HUDEP-2 (cell line): ENCODE measurements at regions not wholly inside any gene's neighbourhood (a gene's known extent, or its start where the extent isn't known, plus 50 kb on each side); places are given as distances from the start of the nearest gene placed in this dataset.

ENCODE experiments used
- DNase-seq, 76 experiments: peaks; one replicate each; lab custom pipeline; 2025; ENCODE audit not compliant: unreplicated experiment in 76 of 76; lab: John Stamatoyannopoulos, UW

DNA sequence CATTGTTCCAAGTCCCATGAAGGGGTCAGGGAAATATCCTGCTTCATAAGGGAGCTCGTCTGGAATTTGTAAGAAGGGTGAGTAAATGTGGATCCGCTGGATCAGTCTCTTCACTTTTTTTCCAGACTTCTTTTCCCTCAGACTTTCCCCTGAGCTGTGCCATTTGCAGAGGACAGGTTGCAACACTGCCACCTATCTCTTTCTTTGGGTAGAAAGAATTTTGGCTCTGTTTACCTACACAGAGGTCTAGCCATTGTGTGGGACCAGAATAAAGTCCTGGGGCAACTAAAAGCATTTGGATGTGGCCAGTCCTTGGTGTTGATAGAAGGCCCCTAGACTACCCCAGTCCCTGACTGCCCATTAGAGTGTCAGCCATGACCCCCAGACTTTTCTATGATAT, 1146.7 kb upstream of the PRMT6 start:
- peak in 3 of 76 experiments; percentile 5 to 7 (median 6) for DNase-seq

- DNase-seq = peak in 4 of 76 experiments; percentile 1 to 31 (median 14)
Observed at GRCh38 chr1:105914403-105914802, 1142.1 kb upstream of the PRMT6 start.

DNA sequence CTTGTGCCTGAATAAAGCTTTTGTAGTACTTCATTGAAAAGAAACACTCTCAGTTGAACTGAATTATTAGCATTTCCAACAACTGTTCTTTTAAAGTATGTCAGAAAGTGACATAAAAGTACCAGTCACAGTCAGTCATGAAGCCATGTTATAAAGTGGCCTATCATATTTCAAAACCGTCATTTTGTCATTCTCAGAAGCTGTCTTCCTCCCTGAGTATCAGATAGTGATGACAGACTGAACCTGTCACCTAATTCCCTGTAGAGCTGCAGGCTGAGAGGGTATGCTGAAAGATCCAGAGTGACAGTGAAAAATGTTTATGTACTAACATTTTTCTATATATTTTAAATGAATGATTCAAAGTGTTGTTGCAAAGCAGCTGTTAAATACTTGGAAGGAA, 1121.7 kb upstream of the PRMT6 start:
- no peak for DNase-seq

- no peak for DNase-seq
Observed at GRCh38 chr1:105964879-105965278, 1091.6 kb upstream of the PRMT6 start.

- no peak for DNase-seq
Observed at GRCh38 chr1:105997516-105997915, 1059.0 kb upstream of the PRMT6 start.

- DNase-seq = no peak
Observed at GRCh38 chr1:106022312-106022902, 1034.1 kb upstream of the PRMT6 start.

DNA sequence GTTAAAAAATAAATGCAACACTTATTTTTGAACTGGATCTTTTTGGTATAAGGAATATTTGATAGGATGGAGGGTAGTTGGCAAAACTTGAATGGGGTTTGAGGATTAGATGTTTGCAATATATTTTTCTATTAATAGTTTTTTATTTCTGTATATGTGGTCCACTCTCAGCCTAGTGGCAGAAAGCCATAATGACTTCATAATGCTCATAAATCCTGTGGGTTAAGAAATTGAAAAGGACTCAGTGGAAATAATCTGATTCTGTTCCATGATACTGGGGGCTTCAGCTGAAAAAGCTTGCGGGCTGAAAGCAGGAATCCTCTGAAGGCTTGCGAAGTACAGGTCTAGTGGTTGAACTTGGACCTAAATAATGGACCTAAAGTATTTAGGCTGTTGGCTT, 1028.6 kb upstream of the PRMT6 start:
- no peak for DNase-seq

- no peak for DNase-seq
Observed at GRCh38 chr1:106037526-106037925, 1018.9 kb upstream of the PRMT6 start.

DNA sequence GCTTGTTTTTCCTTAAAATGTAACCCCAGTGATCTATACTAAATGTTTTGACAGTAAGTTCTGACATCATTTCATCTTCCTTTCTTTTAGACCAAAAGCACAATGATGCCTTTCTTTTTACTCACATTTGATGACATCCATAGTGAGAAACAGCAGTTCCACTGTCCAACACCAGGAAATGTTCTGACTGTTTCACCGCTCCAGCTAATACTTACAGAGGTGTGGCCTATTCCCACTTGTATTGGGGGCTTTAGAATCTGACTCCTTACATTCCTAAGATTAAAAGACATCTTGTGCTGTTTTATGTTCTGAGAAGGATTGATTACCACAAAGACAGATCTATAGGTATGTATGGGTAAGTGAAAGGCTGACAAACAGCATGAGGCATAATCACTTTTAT, 1018.2 kb upstream of the PRMT6 start:
- no peak for DNase-seq

DNA sequence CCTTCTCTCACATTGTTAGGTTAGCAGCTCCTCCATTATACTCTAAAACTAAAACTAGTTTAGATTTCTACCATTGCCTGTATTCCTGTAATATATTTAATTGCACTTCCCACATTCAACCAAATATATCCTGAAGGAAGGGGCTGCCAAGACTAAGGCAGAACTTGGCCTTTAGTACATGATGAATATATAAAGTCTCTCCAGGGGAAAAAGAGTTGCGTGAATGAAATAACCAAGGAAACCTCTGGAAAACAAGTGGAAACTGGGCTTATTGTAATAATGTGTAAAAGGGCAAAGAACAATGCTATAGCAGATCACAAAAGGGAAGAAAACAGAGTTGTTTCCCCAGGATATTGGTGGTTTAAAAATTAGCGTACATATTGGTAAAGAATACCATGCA, 1012.5 kb upstream of the PRMT6 start:
- DNase-seq = no peak

GRCh38 chr1:106047210-106047609, 1009.3 kb upstream of the PRMT6 start:
- no peak for DNase-seq

DNA sequence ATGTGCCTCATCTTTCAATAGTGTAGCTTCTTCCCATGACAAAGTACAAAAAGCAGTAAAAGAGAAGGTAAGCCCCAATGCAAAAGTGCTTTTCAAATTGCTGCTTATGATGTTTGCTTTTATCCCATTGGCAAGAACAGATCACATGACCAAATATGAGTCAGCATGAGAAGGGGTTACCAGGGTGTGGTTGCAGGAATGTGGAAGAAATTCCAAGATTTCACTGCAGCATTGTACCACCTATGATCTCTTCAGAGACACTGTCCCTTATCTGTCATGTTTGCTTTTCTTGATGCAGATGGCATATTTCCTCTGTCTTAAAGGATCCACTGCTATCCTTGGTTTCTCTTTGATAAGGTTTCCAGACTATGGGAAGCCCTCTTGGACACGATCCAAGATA, 1006.9 kb upstream of the PRMT6 start:
- no peak for DNase-seq

- no peak for DNase-seq
Observed at GRCh38 chr1:106055855-106056254, 1000.6 kb upstream of the PRMT6 start.

DNA sequence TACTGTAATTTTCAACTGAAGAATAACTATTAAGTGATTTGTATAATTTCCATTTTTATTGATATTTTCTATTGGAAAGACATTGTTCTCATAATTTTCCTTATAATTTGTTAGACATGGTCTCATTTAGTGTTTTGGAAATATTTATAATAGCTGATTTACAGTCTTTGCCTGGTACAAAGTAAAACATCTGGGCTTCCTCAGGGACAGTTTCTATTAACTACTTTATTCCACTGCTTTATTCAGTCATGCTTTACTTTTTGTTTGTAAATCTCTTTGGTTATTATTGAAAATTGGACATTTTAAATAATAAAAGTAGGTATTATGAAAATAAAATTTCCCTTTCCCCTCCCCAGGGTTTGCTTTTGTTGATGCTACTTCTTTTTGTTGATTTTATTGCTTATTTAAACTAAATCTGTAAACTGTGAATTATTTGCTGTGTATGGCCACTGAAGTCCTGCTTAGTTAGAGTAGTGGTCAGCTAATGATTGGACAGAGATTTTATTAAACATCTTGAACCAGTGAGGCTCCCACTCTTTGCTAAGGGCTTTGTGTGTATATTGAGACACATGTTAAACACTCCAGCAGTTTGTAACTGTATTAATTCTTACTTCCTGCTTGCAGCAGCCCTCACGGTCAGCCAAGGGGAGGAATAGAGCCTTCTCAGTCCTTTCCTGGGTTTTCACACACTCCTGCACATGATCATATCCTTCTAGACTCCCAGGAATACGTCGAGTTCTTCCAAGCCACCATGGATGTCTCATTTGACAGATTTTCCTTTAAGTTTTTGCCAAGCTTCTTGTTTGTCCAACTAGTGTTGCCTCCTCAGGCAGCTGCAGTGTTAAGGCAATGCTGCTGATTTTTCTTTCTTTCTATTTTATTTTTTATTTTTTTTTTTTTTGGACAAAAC, 994.6 kb upstream of the PRMT6 start:
- DNase-seq = no peak

DNA sequence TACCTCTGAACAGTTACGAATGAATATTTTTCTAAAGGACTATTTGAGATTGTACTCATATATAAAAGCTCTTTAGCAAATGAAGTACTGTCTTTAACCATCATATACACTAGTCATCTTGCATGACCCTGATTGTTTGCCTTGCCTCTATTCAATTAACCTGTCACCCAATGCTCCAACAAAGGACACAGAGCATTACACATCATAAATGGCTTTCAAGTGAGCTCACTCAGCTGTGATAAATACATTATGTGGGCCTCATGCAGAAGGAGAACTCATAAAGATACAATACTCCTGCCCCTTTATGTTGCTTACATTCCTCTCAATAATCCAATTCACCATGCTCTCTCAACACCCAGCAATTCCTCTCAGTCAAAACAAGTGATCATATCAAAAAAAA, 993.0 kb upstream of the PRMT6 start:
- DNase-seq = no peak

DNA sequence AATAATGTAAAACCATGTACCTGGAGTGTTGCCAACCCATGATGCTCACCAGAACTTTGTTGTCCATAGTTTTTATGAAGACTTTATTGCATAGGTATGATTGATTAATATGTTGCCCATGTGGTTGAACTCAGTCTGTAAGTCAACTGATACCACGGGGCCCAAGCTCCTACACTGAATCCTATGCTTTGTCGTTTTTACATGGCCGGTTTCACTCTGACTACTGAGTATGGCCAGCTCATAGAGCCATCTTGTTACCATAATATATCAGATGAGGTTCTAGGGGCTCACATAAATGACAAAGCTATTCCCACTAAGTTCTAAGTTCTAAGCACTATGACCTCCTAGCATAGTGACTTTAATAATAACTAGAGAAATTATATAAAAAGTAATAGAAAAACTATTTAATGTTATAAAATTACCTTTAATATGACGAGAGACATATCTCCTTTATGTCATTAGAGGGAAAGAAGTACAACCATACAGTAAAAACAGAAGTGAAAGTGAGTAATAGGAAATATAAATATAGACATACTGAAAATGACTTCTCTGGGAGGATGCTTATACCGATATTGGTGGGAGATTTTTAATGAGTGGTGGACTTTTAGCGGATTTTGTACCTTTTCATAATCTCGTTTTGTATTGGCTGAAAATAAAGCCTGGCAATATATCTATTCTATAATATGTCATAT, 983.4 kb upstream of the PRMT6 start:
- DNase-seq = no peak

- no peak for DNase-seq
Observed at GRCh38 chr1:106080608-106081325, 975.7 kb upstream of the PRMT6 start.

- DNase-seq = no peak
Observed at GRCh38 chr1:106111044-106111443, 945.4 kb upstream of the PRMT6 start.

DNA sequence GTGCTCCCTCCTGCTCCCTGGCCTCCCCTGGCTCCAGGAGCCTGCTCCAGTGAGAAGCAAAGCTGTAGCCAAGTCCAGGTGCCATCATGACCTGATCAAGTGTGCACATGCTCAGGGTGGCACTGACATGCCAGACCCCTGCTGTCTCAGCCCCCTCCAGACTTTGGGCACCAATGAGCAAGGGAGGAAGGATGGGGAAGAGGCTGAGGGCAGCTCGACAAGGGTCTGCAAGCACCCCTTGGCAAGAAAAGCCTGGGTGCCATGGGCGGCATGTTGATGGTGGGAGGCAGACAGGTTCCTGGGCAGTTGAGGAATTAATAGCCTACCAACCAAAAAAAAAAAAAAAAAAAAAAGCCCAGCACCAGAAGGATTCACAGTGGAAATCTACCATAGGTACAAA, 942.6 kb upstream of the PRMT6 start:
- no peak for DNase-seq

GRCh38 chr1:106120789-106121188, 935.7 kb upstream of the PRMT6 start:
- DNase-seq = no peak

GRCh38 chr1:106121728-106122127, 934.7 kb upstream of the PRMT6 start:
- no peak for DNase-seq
